HG03108 (cell line): ENCODE measurements at regions not wholly inside any gene's neighbourhood (a gene's known extent, or its start where the extent isn't known, plus 50 kb on each side); places are given as distances from the start of the nearest gene placed in this dataset.
"Not testable (repeated sequence)": the region's sequence is repeated elsewhere in the genome, so short reads cannot be mapped to it uniquely, and the experiment has no call there.

Source experiments
- ATAC-seq: cut with Tn5 transposase; IDR thresholded peaks from one replicate; pipeline ENCODE4 v1.9.1; 2021; ENCODE audit warnings: moderate library complexity; ENCODE audit not compliant: unreplicated experiment

DNA sequence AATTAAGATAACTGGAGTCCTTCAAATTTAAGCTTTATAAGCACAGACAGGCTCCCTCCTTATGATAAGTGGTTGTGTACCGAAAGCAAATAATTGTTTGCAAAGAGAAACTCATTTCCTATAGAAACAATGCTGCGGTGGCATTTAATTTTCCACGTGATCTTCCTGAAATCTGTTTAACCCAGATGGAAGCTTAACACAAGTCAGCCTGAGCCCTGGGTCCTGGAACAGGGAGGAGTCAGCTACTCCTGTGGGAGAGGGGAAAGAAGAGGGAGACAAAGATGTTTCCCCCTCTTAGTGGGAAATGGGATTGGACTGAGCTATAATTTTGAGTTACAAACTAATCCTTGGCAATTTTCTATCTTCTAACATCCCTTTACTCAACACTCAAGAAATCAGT, 136.5 kb downstream of the ELOVL4 start:
- ATAC-seq = no peak

DNA sequence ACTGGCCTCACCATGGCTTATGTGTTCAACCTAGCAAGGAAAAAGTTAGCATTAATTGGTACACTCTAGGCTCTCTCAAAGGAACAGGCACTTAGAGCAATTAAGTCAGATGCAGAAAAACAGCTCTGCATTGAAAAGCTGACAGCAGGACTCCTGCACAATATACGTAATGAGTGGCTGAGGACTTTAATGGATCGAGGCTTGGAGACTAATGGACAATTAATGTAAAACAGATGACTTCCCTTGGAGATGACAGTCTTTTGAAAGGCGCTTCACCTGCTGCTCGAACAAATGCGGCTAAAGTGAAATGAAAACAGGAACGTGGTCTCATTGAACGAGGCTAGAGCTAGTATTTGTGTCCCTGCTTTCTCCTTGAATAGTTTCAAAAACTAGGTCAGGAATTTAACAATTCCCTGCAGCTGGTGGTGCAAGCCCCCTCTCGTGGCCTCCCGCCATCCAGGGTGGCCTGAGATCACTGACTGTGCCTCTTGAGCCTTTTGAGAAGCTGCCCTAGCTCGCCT, 137.1 kb downstream of the ELOVL4 start:
- no peak for ATAC-seq

DNA sequence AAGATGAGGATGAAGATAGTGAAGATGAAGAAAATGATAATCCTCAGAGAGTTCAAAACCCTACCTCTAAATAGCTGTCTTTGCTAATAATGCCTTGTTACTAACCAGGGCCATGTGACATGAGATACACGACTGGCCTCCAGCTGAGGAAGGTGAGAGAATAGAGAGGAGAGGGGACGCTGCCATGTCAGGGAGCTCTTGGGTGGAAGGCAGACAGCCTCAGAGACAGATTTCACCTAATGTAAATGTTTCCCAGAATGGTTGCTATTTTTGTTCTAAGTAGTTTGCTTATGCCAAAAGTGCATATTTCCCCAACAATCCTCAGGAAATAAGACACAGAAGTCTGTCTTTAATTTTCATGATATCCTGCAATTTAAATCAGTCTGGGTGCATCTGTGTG, 138.4 kb downstream of the ELOVL4 start:
- ATAC-seq = no peak

DNA sequence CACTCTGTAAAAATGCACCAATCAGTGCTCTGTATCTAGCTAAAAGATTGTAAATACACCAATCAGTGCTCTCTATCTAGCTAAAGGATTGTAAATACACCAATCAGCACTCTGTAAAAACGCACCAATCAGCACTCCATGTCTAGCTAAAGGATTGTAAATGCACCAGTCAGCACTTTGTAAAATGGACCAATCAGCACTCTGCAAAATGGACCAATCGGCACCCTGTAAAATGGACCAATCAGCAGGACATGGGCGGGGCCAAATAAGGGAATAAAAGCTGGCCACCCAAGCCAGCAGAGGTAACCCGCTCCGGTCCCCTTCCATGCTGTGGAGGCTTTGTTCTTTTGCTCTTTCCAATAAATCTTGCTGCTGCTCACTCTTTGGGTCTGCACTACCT, 140.7 kb downstream of the ELOVL4 start:
- not testable (repeated sequence) for ATAC-seq

DNA sequence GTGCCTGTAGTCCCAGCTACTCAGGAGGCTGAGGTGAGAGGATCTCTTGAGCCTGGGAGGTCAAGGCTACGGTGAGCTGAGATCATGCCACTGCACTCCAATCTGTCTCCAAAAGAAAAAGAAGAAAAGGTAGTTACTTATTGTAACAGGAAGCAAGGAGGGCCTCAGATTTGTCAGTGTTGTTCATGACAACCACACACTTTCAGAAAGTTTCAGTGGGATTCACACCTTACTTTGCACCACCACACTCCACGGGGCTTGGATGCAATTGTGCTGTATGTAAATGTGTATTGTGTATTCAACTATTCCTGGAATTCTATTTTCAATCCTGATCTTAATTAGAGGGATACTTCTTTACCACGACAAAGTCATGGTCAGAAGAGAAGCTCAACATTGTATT, 142.6 kb downstream of the ELOVL4 start:
- ATAC-seq = no peak

DNA sequence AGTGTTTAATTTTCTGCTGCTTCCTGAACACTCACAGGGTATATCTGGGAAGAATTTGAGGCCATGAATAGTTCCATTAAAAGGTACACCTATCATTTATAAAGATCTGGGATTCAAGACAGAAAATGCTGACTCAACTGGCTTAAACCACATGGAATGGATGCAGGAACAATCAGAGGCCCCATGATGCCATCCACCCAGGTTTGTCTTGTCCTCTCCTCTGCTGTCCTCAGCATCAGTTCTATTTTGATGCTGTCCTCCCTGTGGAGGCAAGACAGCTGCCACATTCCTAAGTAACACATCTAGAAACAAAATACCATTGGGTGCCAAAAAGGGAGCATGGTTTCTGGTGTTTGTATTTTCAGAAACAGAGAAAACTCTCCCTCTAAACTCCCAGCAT, 143.4 kb downstream of the ELOVL4 start:
- ATAC-seq = no peak

- ATAC-seq = no peak
Observed at GRCh38 chr6:79802657-79803300, 144.6 kb downstream of the ELOVL4 start.

DNA sequence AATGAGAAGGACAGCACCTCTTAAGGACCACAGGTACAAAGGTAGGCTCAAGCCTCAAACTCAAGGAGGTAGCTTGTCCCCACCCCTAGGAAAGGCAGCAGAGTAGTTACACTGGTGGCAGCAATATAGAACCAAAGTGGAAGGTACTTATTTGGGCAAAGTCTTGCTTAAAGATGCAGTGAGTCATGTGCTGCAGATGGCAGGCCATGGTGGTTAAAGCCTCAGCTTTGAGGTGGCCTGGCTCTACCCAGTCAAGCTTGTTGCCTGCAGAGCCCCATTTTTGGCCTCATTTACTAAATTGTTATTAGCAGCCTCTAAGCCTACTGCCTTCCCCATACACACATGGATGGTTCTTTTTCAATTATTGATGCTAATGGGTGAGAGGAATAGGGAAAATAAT, 146.0 kb downstream of the ELOVL4 start:
- no peak for ATAC-seq

DNA sequence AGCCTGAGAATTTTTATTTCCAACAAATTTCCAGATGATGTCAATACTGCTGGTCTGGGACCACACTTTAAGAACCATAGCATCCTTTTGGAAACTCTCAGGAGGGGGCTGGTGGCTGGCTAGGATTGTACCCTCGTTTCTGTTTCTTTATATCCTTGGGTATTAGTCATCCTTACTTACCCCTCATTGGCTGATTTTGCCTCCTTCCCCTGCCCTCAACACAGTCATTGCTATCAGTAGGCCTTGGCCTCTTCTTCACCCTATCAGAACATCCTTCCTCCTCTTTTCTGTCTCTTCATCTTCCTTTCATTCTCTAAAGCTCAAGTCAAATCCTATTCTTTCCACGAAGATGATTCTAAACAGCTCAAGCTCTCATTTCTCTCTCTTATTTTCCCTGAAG, 148.5 kb downstream of the ELOVL4 start:
- ATAC-seq = no peak

- no peak for ATAC-seq
Observed at GRCh38 chr6:79797912-79798311, 149.4 kb downstream of the ELOVL4 start.

DNA sequence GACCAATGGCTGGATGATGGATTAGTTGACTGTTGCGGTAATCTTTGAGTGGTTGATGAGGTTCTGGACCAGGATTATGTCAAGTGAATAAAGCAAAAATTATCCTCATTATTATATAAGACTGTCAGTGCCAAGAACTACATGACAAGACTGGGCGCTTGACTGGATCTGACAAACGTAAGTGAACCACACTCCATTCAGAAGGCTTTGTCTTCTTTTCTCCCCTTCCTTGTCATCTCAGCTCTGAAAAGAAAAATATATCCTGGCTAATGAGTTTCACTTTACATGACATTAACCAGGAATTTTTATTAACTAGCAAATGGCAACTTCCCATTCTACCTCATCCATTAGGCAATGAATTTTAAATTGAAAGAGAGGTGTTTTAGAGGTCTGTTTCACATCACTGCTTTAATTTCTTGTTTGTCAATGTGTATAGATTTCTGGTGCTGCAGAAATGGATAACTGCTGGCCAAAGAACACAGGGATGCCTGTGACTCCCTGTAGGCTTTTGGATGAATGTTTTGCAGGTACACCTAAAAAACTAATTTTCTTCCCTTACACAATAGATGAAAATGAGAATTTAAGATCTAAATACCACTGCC, 150.1 kb downstream of the ELOVL4 start:
- no peak for ATAC-seq

- ATAC-seq = no peak
Observed at GRCh38 chr6:79796197-79796596, 151.2 kb downstream of the ELOVL4 start.

DNA sequence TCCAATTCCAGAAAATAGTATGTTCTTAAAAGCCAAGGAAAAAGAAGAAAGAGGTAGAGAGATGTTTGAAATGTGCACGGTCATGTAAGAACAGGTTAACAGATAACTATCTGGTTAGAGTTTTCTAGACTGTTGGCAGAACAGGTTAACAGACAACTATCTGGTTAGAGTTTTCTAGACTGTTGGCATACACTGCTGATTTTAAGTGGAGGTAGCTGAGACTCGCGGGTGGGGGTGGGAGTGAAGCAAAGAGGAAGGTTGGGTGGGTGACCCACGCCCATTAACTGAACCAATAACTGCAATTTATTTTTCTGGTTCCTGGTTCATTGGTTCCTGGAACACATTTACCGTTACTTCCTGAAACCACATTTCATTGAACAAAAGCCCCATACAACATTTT, 157.5 kb downstream of the ELOVL4 start:
- ATAC-seq = no peak

DNA sequence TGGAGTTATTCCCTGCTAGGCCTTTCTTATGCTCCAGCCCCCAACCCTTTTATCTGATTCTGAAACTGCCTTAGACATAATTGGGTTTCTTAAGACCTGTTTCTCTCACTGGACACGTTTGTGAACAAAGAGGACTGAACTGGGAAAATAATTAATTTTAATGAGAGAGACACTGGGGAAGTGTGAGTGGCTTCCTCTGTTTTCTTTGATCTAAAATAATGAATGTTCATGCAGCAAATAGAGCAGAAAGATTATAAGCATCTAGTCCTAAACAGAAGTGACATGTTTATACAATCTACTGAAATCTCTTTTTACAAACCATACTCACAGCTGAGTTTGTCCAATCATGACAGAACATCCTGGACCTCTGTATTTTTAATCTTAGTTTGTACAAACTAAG, 157.6 kb downstream of the SH3BGRL2 start:
- ATAC-seq = no peak

- ATAC-seq = no peak
Observed at GRCh38 chr6:79787626-79788025, 156.5 kb downstream of the SH3BGRL2 start.

DNA sequence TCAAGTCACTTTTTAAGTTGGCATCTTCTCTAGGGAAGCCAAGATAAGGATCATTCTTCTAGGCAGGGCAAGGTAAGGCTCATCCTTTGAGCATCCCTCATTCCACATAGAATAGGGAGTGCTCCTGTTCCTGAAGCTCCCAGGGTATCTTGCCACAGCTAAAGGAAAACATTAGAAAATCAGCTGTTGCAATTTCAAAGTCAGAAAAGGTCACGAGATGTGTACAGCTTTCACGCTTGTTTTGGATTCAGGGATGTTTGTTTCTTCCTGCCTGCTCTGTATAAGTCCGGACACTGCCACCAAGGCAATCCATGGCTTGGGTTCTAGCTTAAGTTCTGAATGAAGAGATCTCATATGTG, 153.2 kb downstream of the SH3BGRL2 start:
- ATAC-seq = no peak

DNA sequence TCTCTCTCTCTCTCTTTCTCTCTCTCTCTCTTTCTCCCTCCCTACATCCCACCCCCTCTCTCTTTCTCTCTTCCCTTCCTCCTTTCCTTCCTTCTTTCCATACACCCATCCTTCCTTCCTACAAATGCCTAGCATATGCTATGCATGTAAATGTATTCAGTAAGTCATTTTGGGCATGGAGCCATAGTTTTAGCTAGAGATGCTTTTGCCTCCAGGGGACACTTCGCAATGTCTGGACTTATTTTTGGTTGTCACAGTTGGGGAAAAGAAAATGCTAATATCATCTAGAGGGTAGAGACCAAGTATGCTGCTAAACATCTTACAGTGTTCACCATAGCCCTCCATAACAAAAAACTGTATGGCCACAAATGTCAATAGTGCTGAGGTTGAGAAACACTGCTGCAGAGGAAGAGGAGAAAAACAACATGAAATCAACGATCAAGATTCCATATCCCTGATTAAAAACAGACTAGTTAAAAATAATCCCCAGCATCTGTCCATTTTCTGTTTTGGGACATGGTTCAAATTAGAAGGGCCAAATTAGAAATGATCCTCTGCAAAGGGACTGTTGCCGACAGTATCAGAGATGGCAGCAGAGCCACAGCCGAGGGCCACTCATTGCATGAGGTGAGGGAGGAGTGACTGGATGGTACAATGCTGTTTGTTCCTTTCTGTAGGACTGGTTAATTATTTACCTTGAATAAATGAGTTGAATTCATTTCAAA, 152.7 kb downstream of the SH3BGRL2 start:
- ATAC-seq = no peak

GRCh38 chr6:79782792-79783580, 151.9 kb downstream of the SH3BGRL2 start:
- ATAC-seq = no peak

DNA sequence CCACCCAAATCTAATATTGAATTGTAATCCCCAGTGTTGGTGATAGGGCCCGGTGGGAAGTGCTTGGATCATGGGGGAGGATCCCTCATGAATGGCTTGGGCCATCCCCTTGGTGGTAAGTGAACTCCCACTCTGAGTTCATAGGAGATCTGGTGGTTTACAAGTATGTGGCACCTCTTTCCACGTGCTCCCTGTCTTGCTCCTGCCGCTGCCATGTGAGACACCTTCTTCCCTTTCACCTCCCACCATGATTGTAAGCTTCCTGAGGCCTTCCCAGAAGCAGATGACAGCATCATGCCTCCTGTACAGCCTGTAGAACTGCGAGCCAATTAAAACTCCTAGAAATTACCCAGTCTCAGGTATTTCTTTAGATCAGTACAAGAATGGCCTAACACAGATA, 150.8 kb downstream of the SH3BGRL2 start:
- no peak for ATAC-seq

DNA sequence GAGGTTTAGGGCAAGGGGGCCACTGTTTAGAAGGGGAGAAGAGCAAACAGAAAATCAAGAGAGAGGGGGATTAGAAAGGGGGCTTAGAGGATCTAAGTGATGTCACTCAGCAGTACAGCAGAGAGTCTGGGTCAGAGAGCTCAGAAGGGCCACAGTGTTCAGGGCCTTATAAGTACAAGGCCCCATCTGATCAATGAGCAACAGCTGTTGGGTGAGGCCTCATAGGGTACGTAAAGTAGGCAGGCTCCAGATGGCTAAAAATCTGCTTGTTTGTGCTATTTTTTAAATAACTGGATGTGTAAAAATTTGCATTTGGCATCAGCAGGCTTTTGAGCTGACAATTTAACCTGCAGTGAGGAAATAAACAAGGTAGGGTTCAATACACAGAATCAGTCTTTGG, 149.8 kb downstream of the SH3BGRL2 start:
- no peak for ATAC-seq

- no peak for ATAC-seq
Observed at GRCh38 chr6:79778816-79779215, 147.7 kb downstream of the SH3BGRL2 start.
